Heart left ventricle (tissue), 16 donors: ENCODE measurements at regions not wholly inside any gene's neighbourhood (a gene's known extent, or its start where the extent isn't known, plus 50 kb on each side); places are given as distances from the start of the nearest gene placed in this dataset.

Experiments used
- ATAC-seq, 4 donors: fragments of 200-7000 bp; cut with Tn5 transposase; one replicate each; pipeline ENCODE4 v1.9.1; 2020 to 2022; ENCODE audit warnings: moderate library complexity in 4 of 4, mild to moderate bottlenecking in 3 of 4, moderate number of reproducible peaks in 1 of 4
- DNase-seq, 5 donors: peaks; one replicate each; pipeline ENCODE4 v3.0.0-alpha.2; 2020
- H3K27ac ChIP-seq, 12 donors: fragments of 200-600 bp; sonication (generic) in 4 of 12; one replicate each; pipeline versions ENCODE4 v1.5.0 to v1.8.0; 2016 to 2022; ENCODE audit warnings: mild to moderate bottlenecking in 2 of 12
- H3K27me3 ChIP-seq, 9 donors: fragments of 200-600 bp; sonication (generic) in 2 of 9; one replicate each; pipeline versions ENCODE4 v1.5.1 to v1.8.0; 2016 to 2022; ENCODE audit warnings: mild to moderate bottlenecking in 3 of 9
- H3K36me3 ChIP-seq, 9 donors: fragments of 200-600 bp; sonication (generic) in 2 of 9; one replicate each; pipeline versions ENCODE4 v1.5.0 to v1.8.0; 2018 to 2022; ENCODE audit warnings: mild to moderate bottlenecking in 2 of 9
- H3K4me1 ChIP-seq, 12 donors: fragments of 200-600 bp; sonication (generic) in 4 of 12; one replicate each; pipeline versions ENCODE4 v1.5.0 to v1.8.0; 2016 to 2022; ENCODE audit warnings: mild to moderate bottlenecking in 3 of 12
- H3K4me3 ChIP-seq, 12 donors: fragments of 200-600 bp; sonication (generic) in 4 of 12; one replicate each; pipeline versions ENCODE4 v1.5.0 to v1.8.0; 2017 to 2022; ENCODE audit warnings: mild to moderate bottlenecking in 9 of 12, moderate library complexity in 4 of 12
- H3K9me3 ChIP-seq, 12 donors: fragments of 200-600 bp; sonication (generic) in 4 of 12; one replicate each; pipeline versions ENCODE4 v1.5.0 to v1.8.0; 2016 to 2022; ENCODE audit warnings: mild to moderate bottlenecking in 1 of 12
- CTCF ChIP-seq, 12 donors: fragments of 200-600 bp; sonication (generic) in 4 of 12; IDR thresholded peaks; one replicate each; pipeline versions ENCODE4 v1.5.0 to v1.8.0; 2018 to 2022; ENCODE audit warnings: antibody characterized with exemption in 12 of 12, mild to moderate bottlenecking in 5 of 12
- POLR2A ChIP-seq, 2 donors: fragments of 450-650 bp; IDR thresholded peaks; one replicate each; pipeline ENCODE4 v1.6.1; 2017; ENCODE audit warnings: antibody characterized with exemption in 2 of 2, mild to moderate bottlenecking in 2 of 2, moderate library complexity in 2 of 2
- WGBS, 4 donors: extraction: QIAGEN DNeasy Blood & Tissue Kit in 2 of 4; methylation state at CpG; one replicate each; pipeline versions ENCODE4 v1.1.5 to v1.1.7; 2013 to 2018; 5-methylcytosine and 5-hydroxymethylcytosine counted together
- intact Hi-C, 10 donors: fragments of 100-400 bp; cut with DNase I; formaldehyde crosslinking; loops; one replicate each; pipeline versions ENCODE4 v1.11.1 to v1.14.2; 2022
- donor health status: ischemic (EF 13 %, LVEDD 7.1; RV severe dilation, severe dysfunction).
- donor health status: healthy with polysubstance abuse.
- donor health status: DM: no; HTN: yes; CAD: no.
- donor health status: DM: no; HTN: no; CAD: no.
- donor health status: ischemic (EF 25% LVEDD 6.9; RV normal size, moderate dysfunction).
- donor health status: ischemic (EF 25% LVEDD 5.7; RV mildly dilated, moderate dysfunction).
- donor health status: healthy.
- donor health status: DM: yes; HTN: yes; CAD: no.
- donor health status: ischemic (EF 35%, LVEDD 5.7; RV mildly dilated, moderate dysfunction).
- donor health status: nonischemic (EF 11% LVEDD 7.7; RV severe dilation, severe dysfunction).
- donor health status: DM: yes; HTN: yes; CAD: no.
- donor health status: PGD.
- donor health status: ischemic (EF 29% LVEDD 5.4; RV normal size, mild dysfunction).
- donor health status: nonischemic (EF 23%, LVEDD 6.1; RV moderate dilation, normal function).

- Histone ChIP-seq H3K36me3 (no peaks in the 10 kb centered on the region), H3K9me3 (no peaks in the 10 kb centered on the region), H3K27ac (peak overlapping the region in 2 of 12 donors; percentile 12 to 34), H3K27me3 (peaks cover 0 to 3% (median 0%) of the 10 kb centered on the region in 9 donors), H3K4me1 (peaks cover 0 to 6% (median 0%) of the 10 kb centered on the region in 12 donors), H3K4me3 (peak overlapping the region in 5 of 12 donors; percentile 30 to 55 (median 37))
- TF ChIP-seq POLR2A (IDR thresholded peaks at IDR 0.05) (no peak), CTCF (IDR thresholded peaks at IDR 0.05) (no peak)
- DNase-seq: no peak
- ATAC-seq: no peak
- intact Hi-C loops: no loop called here
These were observed 150.9 kb upstream of the PRSS58 start for GRCh38 chr7:142408794-142409193.

GRCh38 chr7:142407939-142408570 is 150.2 kb upstream of the PRSS58 start:
- TF ChIP-seq CTCF (IDR thresholded peaks at IDR 0.05) (no peak), POLR2A (IDR thresholded peaks at IDR 0.05) (no peak)
- ATAC-seq: peak in 2 of 4 donors; percentile 31 to 47
- intact Hi-C loops: no loop called here
- Histone ChIP-seq H3K27ac (peak overlapping the region in 4 of 12 donors; percentile 12 to 34 (median 23)), H3K4me3 (peak overlapping the region in 10 of 12 donors; percentile 14 to 55 (median 30)), H3K4me1 (peaks cover 0 to 6% (median 0%) of the 10 kb centered on the region in 12 donors), H3K9me3 (no peaks in the 10 kb centered on the region), H3K27me3 (no peaks in the 10 kb centered on the region), H3K36me3 (no peaks in the 10 kb centered on the region)
- 54 to 64% (median 63%) methylated on average over 8 of the region's 8 CpGs for WGBS, 4 donors
- no peak for DNase-seq

- peaks cover 0 to 6% (median 0%) of the 10 kb centered on the region in 12 donors for H3K4me1 ChIP-seq
- ATAC-seq (no peak), DNase-seq (no peak)
- H3K36me3 ChIP-seq: no peaks in the 10 kb centered on the region
- TF ChIP-seq POLR2A (IDR thresholded peaks at IDR 0.05) (no peak), CTCF (IDR thresholded peaks at IDR 0.05) (no peak)
- intact Hi-C loops: no loop called here
- no peaks in the 10 kb centered on the region for H3K9me3 ChIP-seq
- H3K27me3 ChIP-seq: no peaks in the 10 kb centered on the region
- 76 to 86% (median 81%) methylated on average over 7 of the region's 7 CpGs for WGBS, 4 donors
- H3K27ac ChIP-seq: no peak overlapping the region
- no peak overlapping the region for H3K4me3 ChIP-seq
These were observed 147.4 kb upstream of the PRSS58 start for GRCh38 chr7:142405122-142405765.

GRCh38 chr7:142401951-142402350 is 144.1 kb upstream of the PRSS58 start:
- intact Hi-C loops: no loop called here
- Histone ChIP-seq H3K4me3 (no peak overlapping the region), H3K27me3 (peaks cover 0 to 15% (median 0%) of the 10 kb centered on the region in 9 donors), H3K9me3 (no peaks in the 10 kb centered on the region), H3K27ac (no peak overlapping the region), H3K36me3 (no peaks in the 10 kb centered on the region), H3K4me1 (no peaks in the 10 kb centered on the region)
- ATAC-seq (no peak), DNase-seq (no peak)
- 42 to 61% (median 55%) methylated on average over 3 of the region's 3 CpGs for WGBS, 4 donors
- no peak for TF ChIP-seq POLR2A (IDR thresholded peaks at IDR 0.05)
- TF ChIP-seq CTCF (IDR thresholded peaks at IDR 0.05): no peak
